DOHH2 (cell line): ENCODE measurements at regions not wholly inside any gene's neighbourhood (a gene's known extent, or its start where the extent isn't known, plus 50 kb on each side); places are given as distances from the start of the nearest gene placed in this dataset.
"Not testable (repeated sequence)": the region's sequence is repeated elsewhere in the genome, so short reads cannot be mapped to it uniquely, and the experiment has no call there.

Source experiments
- H3F3A ChIP-seq: fragments of 200-600 bp; sonication (generic), shearing (Covaris generic); 2 replicates; pipeline ENCODE4 v1.6.0; 2016; ENCODE audit warnings: antibody characterized with exemption, mild to moderate bottlenecking; ENCODE audit not compliant: control insufficient read depth, insufficient read depth
- H3K27ac ChIP-seq: fragments of 200-600 bp; sonication (generic); 2 replicates; pipeline ENCODE4 v1.5.1; 2014; ENCODE audit warnings: low read depth, mild to moderate bottlenecking, low read length, moderate library complexity
- H3K27me3 ChIP-seq: fragments of 200-600 bp; sonication (generic); 2 replicates; pipeline ENCODE4 v1.6.1; 2014; ENCODE audit warnings: mild to moderate bottlenecking, low read length, mixed read lengths; ENCODE audit not compliant: control insufficient read depth
- H3K36me3 ChIP-seq: fragments of 200-600 bp; sonication (generic); 2 replicates; pipeline ENCODE4 v1.6.1; 2014; ENCODE audit warnings: mild to moderate bottlenecking, low read length, moderate library complexity, mixed read lengths; ENCODE audit not compliant: control insufficient read depth
- H3K4me1 ChIP-seq: fragments of 200-600 bp; sonication (generic); 2 replicates; pipeline ENCODE4 v1.6.1; 2014; ENCODE audit warnings: mild to moderate bottlenecking, low read length, mixed read lengths; ENCODE audit not compliant: control insufficient read depth
- H3K4me2 ChIP-seq: fragments of 200-600 bp; sonication (generic); 2 replicates; pipeline ENCODE4 v1.6.0; 2014; ENCODE audit warnings: mild to moderate bottlenecking, low read length, moderate library complexity
- H3K4me3 ChIP-seq: fragments of 200-600 bp; sonication (generic); 2 replicates; pipeline ENCODE4 v1.5.1; 2014; ENCODE audit warnings: mild to moderate bottlenecking, low read length, mixed read lengths
- H3K79me2 ChIP-seq: fragments of 200-600 bp; sonication (generic); 2 replicates; pipeline ENCODE4 v1.6.1; 2014; ENCODE audit warnings: mild to moderate bottlenecking, low read length, mixed read lengths; ENCODE audit not compliant: control insufficient read depth
- H3K9me2 ChIP-seq: fragments of 200-600 bp; sonication (generic); replicated peaks from 2 replicates; pipeline ENCODE4 v1.6.1; 2014; ENCODE audit warnings: mild to moderate bottlenecking, low read length, mixed read lengths; ENCODE audit not compliant: control insufficient read depth
- H3K9me3 ChIP-seq: fragments of 200-600 bp; sonication (generic); 2 replicates; pipeline ENCODE4 v1.6.1; 2014; ENCODE audit warnings: antibody characterized with exemption, low read length, mixed read lengths; ENCODE audit not compliant: control insufficient read depth, insufficient read depth
- H4K20me1 ChIP-seq: fragments of 200-600 bp; sonication (generic); 2 replicates; pipeline ENCODE4 v1.6.0; 2014; ENCODE audit warnings: low read depth, mild to moderate bottlenecking, antibody characterized with exemption, low read length, moderate library complexity; ENCODE audit not compliant: control insufficient read depth, insufficient read depth
- EZH2phosphoT487 ChIP-seq: fragments of 200-600 bp; sonication (generic); IDR thresholded peaks from 2 replicates; pipeline ENCODE4 v1.6.1; 2017; ENCODE audit warnings: borderline replicate concordance, mild to moderate bottlenecking, antibody characterized with exemption, low read length, moderate library complexity, mixed read lengths
- TF ChIP-seq, protein P1 (sequence below): fragments of 200-600 bp; sonication (generic); IDR thresholded peaks from one replicate; pipeline ENCODE4 v1.5.1; 2014; ENCODE audit warnings: antibody characterized with exemption, mild to moderate bottlenecking, low read depth, low read length; ENCODE audit not compliant: poor library complexity, severe bottlenecking

DNA sequence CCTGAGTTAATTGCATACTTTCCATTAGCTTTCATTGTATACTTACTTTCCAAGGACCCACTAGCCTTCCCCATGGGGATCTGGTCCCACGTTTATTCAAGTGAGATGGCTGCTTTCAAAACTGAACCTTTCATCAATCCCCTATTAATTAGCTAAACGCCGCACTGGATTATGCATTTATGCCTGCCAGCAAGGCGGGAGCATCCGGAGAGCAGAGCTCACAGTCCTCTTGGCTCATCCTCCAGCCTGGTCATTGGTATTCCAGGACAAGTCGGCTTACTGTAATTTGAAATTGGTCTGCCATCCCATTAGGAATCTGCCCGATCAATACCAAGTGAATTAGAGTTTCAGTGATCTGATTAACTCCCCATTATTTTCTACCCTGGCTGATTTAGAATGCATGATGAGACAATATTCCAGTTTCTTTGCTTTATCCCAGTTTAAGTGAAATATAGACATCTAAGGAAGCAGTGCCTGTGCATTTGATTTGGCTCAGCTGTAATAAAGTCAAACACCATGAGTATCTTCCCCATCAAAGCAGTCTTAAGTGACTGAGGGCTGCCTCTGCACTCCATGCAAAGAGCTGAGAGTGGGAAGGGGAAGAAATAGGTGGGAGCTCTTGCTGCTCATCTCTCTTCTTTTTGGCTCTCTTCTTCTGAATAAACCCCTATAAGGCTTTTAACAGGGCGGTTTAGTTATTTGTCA is 411.4 kb downstream of the GPAT3 start:
- Histone ChIP-seq H3K4me1 (no peaks in the 10 kb centered on the region), H3K9me2 (no peaks in the 10 kb centered on the region), H3K27ac (no peak overlapping the region), H3K27me3 (no peaks in the 10 kb centered on the region), H3F3A (no peaks in the 10 kb centered on the region), H4K20me1 (no peaks in the 10 kb centered on the region), H3K79me2 (no peaks in the 10 kb centered on the region), H3K4me2 (no peak overlapping the region), H3K4me3 (no peak overlapping the region), H3K36me3 (no peaks in the 10 kb centered on the region), H3K9me3 (no peaks in the 10 kb centered on the region)
- TF ChIP-seq EZH2phosphoT487 = no peak
- TF ChIP-seq, protein P1, sequence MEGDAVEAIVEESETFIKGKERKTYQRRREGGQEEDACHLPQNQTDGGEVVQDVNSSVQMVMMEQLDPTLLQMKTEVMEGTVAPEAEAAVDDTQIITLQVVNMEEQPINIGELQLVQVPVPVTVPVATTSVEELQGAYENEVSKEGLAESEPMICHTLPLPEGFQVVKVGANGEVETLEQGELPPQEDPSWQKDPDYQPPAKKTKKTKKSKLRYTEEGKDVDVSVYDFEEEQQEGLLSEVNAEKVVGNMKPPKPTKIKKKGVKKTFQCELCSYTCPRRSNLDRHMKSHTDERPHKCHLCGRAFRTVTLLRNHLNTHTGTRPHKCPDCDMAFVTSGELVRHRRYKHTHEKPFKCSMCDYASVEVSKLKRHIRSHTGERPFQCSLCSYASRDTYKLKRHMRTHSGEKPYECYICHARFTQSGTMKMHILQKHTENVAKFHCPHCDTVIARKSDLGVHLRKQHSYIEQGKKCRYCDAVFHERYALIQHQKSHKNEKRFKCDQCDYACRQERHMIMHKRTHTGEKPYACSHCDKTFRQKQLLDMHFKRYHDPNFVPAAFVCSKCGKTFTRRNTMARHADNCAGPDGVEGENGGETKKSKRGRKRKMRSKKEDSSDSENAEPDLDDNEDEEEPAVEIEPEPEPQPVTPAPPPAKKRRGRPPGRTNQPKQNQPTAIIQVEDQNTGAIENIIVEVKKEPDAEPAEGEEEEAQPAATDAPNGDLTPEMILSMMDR = no peak

DNA sequence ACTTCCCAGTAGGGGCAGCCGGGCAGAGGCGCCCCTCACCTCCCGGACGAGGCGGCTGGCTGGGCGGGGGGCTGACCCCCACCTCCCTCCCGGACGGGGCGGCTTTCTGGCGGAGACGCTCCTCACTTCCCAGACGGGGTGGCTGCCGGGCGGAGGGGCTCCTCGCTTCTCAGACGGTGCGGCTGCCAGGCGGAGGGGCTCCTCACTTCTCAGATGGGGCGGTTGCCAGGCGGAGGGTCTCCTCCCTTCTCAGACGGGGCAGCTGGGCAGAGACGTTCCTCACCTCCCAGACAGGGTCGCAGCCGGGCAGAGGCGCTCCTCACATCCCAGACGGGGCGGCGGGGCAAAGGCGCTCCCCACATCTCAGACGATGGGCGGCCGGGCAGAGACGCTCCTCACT is 407.8 kb downstream of the GPAT3 start:
- H3K4me1 ChIP-seq, H3K36me3 ChIP-seq, H4K20me1 ChIP-seq, H3K4me2 ChIP-seq, H3K27me3 ChIP-seq, H3F3A ChIP-seq, H3K27ac ChIP-seq, H3K4me3 ChIP-seq, H3K79me2 ChIP-seq, H3K9me3 ChIP-seq, H3K9me2 ChIP-seq: not testable (repeated sequence)

DNA sequence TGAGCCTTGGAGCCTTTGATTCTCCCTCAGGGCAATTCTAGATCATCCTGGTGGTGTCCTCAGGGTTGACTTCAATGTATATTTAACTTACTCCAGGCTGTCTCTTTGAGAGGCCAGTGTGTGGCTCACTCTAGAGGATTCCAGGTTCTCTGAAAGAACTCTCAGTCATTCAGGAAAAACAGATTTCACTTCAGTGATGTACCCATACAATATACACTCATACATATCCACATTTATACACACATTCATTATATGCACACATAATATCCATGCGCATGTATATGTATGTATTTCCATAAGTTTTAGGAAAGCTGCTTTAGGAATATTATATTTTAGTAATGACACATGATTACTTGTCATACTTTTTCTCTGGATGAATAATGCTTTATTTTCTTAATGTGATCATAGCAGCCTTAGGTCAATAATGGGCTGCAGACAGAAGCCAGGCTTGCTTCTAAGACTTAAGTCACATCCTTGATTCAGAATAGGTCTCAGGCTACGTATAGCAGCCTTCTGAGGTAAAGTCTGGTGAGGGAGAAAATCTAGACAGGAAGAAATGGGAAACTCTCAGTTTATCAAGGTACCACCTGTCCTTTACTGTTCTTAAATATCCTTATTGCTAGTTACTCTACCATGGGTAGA is 397.0 kb downstream of the GPAT3 start:
- Histone ChIP-seq H3K79me2 (no peaks in the 10 kb centered on the region), H4K20me1 (no peaks in the 10 kb centered on the region), H3F3A (no peaks in the 10 kb centered on the region), H3K36me3 (no peaks in the 10 kb centered on the region), H3K4me1 (no peaks in the 10 kb centered on the region), H3K4me2 (no peak overlapping the region), H3K27me3 (no peaks in the 10 kb centered on the region), H3K27ac (no peak overlapping the region), H3K4me3 (no peak overlapping the region), H3K9me3 (no peaks in the 10 kb centered on the region), H3K9me2 (no peaks in the 10 kb centered on the region)
- TF ChIP-seq, protein P1 = no peak
- TF ChIP-seq EZH2phosphoT487 = no peak

DNA sequence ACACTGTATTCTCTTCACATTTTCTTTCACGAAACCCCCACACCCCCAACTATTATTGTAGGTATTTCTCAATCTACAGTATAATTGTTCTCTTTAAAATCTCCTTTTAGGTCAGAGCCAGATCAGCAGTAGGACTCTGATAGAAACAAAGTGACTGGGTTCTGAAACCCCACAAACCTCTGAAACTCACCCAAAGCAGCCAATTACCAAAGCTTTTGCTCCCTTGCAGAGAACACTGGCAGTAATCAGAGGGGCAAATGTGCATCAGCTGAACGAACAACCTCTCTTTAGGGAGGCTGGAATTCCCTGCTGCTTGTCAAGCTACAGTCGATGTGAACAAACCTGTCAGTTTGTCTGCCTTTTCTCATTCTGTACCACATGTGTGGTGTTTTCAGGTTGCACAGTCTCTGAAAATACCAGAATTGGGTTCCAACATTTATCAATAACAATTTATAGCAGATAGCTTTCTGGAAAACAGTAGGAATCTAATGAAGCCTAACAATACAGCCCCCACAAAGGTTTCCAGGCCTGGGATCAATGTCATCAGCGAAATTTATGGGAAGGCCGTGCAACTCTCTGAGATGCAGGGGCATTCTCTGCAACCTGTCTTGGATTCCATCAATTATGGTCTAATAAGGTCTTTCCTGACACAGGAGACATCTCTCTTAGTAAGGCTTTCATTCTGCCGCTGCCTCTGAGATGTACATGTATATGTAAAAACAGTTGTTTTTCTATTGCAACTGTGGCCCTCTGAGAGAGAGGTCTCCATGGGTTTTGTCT is 395.9 kb downstream of the GPAT3 start:
- no peaks in the 10 kb centered on the region for H3K9me3 ChIP-seq
- H3K27me3 ChIP-seq = no peaks in the 10 kb centered on the region
- no peak overlapping the region for H3K27ac ChIP-seq
- H4K20me1 ChIP-seq = no peaks in the 10 kb centered on the region
- no peaks in the 10 kb centered on the region for H3K79me2 ChIP-seq
- H3F3A ChIP-seq = no peaks in the 10 kb centered on the region
- no peak overlapping the region for H3K4me3 ChIP-seq
- no peak overlapping the region for H3K4me2 ChIP-seq
- no peaks in the 10 kb centered on the region for H3K9me2 ChIP-seq
- no peaks in the 10 kb centered on the region for H3K4me1 ChIP-seq
- no peaks in the 10 kb centered on the region for H3K36me3 ChIP-seq
- TF ChIP-seq, protein P1 = no peak
- TF ChIP-seq EZH2phosphoT487 = no peak
